Lung (tissue), 11 donors: ENCODE measurements at regions not wholly inside any gene's neighbourhood (a gene's known extent, or its start where the extent isn't known, plus 50 kb on each side); places are given as distances from the start of the nearest gene placed in this dataset.

ENCODE experiments used
- ATAC-seq: fragments of 200-7000 bp; cut with Tn5 transposase; one replicate; pipeline ENCODE4 v1.9.1; 2020; ENCODE audit warnings: moderate number of reproducible peaks; ENCODE audit not compliant: insufficient read depth, low FRiP score
- DNase-seq, 3 donors: peaks; one replicate each; pipeline ENCODE4 v3.0.0-alpha.2; 2013 to 2017
- H3K27ac ChIP-seq, 2 donors: one replicate each; pipeline ENCODE4 v1.5.1; 2013; ENCODE audit warnings: mild to moderate bottlenecking in 2 of 2, moderate library complexity in 2 of 2, control low read depth in 1 of 2, inconsistent platforms in 1 of 2, low read depth in 1 of 2, low read length in 1 of 2
- H3K27me3 ChIP-seq, 3 donors: one replicate each; pipeline ENCODE4 v1.5.1; 2013; ENCODE audit warnings: low read length in 2 of 3; ENCODE audit not compliant: control insufficient read depth in 3 of 3, insufficient read depth in 3 of 3
- H3K36me3 ChIP-seq, 4 donors: one replicate each; pipeline ENCODE4 v1.5.1; 2013; ENCODE audit warnings: low read length in 4 of 4, mild to moderate bottlenecking in 1 of 4, moderate library complexity in 1 of 4; ENCODE audit not compliant: control insufficient read depth in 4 of 4, insufficient read depth in 4 of 4
- H3K4me1 ChIP-seq, 5 donors: one replicate each; pipeline ENCODE4 v1.5.1; 2013; ENCODE audit warnings: low read length in 5 of 5, mild to moderate bottlenecking in 2 of 5, moderate library complexity in 1 of 5; ENCODE audit not compliant: control insufficient read depth in 5 of 5, insufficient read depth in 5 of 5
- H3K4me3 ChIP-seq: one replicate; pipeline ENCODE4 v1.5.1; 2013; ENCODE audit warnings: mild to moderate bottlenecking, control low read depth, moderate library complexity
- H3K9ac ChIP-seq, 2 donors: one replicate each; pipeline ENCODE4 v1.5.1; 2013; ENCODE audit warnings: low read length in 2 of 2, control low read depth in 1 of 2; ENCODE audit not compliant: insufficient read depth in 1 of 2
- H3K9me3 ChIP-seq, 4 donors: one replicate each; pipeline ENCODE4 v1.5.1; 2013; ENCODE audit warnings: low read length in 3 of 4, mild to moderate bottlenecking in 1 of 4, moderate library complexity in 1 of 4; ENCODE audit not compliant: control insufficient read depth in 4 of 4, insufficient read depth in 3 of 4
- CTCF ChIP-seq: IDR thresholded peaks from 2 replicates; pipeline ENCODE4 v1.5.1; 2012; ENCODE audit warnings: mild to moderate bottlenecking; ENCODE audit errors: control extremely low read depth, extremely low read depth
- WGBS, 2 donors: extraction: QIAGEN DNeasy Blood & Tissue Kit; methylation state at CpG; one replicate each; pipeline ENCODE4 v1.1.7; 2013; 5-methylcytosine and 5-hydroxymethylcytosine counted together
- donor health status: control.
- donor health status: control.
- donor health status: Bipolar disorder and iron deficiency.
- donor health status: healthy.
- donor health status: DM: yes; HTN: yes; CAD: no.

- Histone ChIP-seq H3K27me3 (no peaks in the 10 kb centered on the region), H3K36me3 (no peaks in the 10 kb centered on the region), H3K9ac (no peak overlapping the region), H3K4me1 (no peaks in the 10 kb centered on the region), H3K4me3 (no peak overlapping the region), H3K9me3 (no peaks in the 10 kb centered on the region), H3K27ac (no peak overlapping the region)
- no peak for TF ChIP-seq CTCF
- DNase-seq (no peak), ATAC-seq (no peak)
- 74 to 82% methylated on average over 1 of the region's 1 CpG for WGBS, 2 donors
Observed at GRCh38 chr18:33951031-33951430, 273.7 kb downstream of the NOL4 start.

GRCh38 chr18:33946336-33946735 lies 278.4 kb downstream of the NOL4 start:
- 88 to 90% methylated on average over 1 of the region's 1 CpG for WGBS, 2 donors
- no peak for TF ChIP-seq CTCF
- H3K4me1 ChIP-seq = no peaks in the 10 kb centered on the region
- H3K36me3 ChIP-seq = no peaks in the 10 kb centered on the region
- no peaks in the 10 kb centered on the region for H3K9me3 ChIP-seq
- H3K9ac ChIP-seq = no peak overlapping the region
- DNase-seq = no peak
- H3K27me3 ChIP-seq = no peaks in the 10 kb centered on the region
- no peak for ATAC-seq
- no peak overlapping the region for H3K27ac ChIP-seq
- H3K4me3 ChIP-seq = no peak overlapping the region

- no peaks in the 10 kb centered on the region for H3K27me3 ChIP-seq
- no peak overlapping the region for H3K9ac ChIP-seq
- no peak overlapping the region for H3K4me3 ChIP-seq
- ATAC-seq = no peak
- DNase-seq = no peak
- no peaks in the 10 kb centered on the region for H3K9me3 ChIP-seq
- H3K4me1 ChIP-seq = no peaks in the 10 kb centered on the region
- TF ChIP-seq CTCF = no peak
- H3K27ac ChIP-seq = no peak overlapping the region
- H3K36me3 ChIP-seq = no peaks in the 10 kb centered on the region
Observed at GRCh38 chr18:33944493-33944892, 280.2 kb downstream of the NOL4 start.

- Histone ChIP-seq H3K9ac (no peak overlapping the region), H3K4me1 (no peaks in the 10 kb centered on the region), H3K36me3 (no peaks in the 10 kb centered on the region), H3K27me3 (no peaks in the 10 kb centered on the region), H3K9me3 (no peaks in the 10 kb centered on the region), H3K4me3 (no peak overlapping the region), H3K27ac (no peak overlapping the region)
- no peak for TF ChIP-seq CTCF
- DNase-seq (no peak), ATAC-seq (no peak)
Observed at GRCh38 chr18:33937270-33937816, 287.4 kb downstream of the NOL4 start.
